NT2/D1 (cell line): ENCODE measurements at regions not wholly inside any gene's neighbourhood (a gene's known extent, or its start where the extent isn't known, plus 50 kb on each side); places are given as distances from the start of the nearest gene placed in this dataset.

ENCODE experiments used
- DNase-seq: peaks from one replicate; pipeline ENCODE4 v3.0.0-alpha.2; 2011; ENCODE audit warnings: low read depth, low spot score
- H3K27me3 ChIP-seq: 2 replicates; pipeline ENCODE4 v1.6.0; 2011; ENCODE audit warnings: mild to moderate bottlenecking; ENCODE audit not compliant: insufficient read length, insufficient read depth
- H3K36me3 ChIP-seq: 2 replicates; pipeline ENCODE4 v1.6.1; 2011; ENCODE audit warnings: mild to moderate bottlenecking, low read length, mixed read lengths; ENCODE audit not compliant: insufficient read depth, insufficient read length
- H3K4me1 ChIP-seq: 2 replicates; pipeline ENCODE4 v1.5.1; 2011; ENCODE audit not compliant: insufficient read depth, insufficient read length
- H3K4me3 ChIP-seq: 2 replicates; pipeline ENCODE4 v1.5.1; 2011; ENCODE audit warnings: low read depth; ENCODE audit not compliant: insufficient read length
- H3K9ac ChIP-seq: 2 replicates; pipeline ENCODE4 v1.6.0; 2011; ENCODE audit warnings: low read depth; ENCODE audit not compliant: insufficient read length
- H3K9me3 ChIP-seq: 2 replicates; pipeline ENCODE4 v1.5.1; 2011; ENCODE audit warnings: mild to moderate bottlenecking, low read length; ENCODE audit not compliant: insufficient read depth
- SUZ12 ChIP-seq: IDR thresholded peaks from 2 replicates; pipeline ENCODE4 v1.6.1; 2011; ENCODE audit not compliant: insufficient read length, insufficient read depth; ENCODE audit errors: extremely low read depth
- YY1 ChIP-seq: IDR thresholded peaks from 2 replicates; pipeline ENCODE4 v1.6.1; 2011; ENCODE audit not compliant: insufficient read length, insufficient read depth
- ZNF274 ChIP-seq: IDR thresholded peaks from 2 replicates; pipeline ENCODE4 v1.6.1; 2011; ENCODE audit warnings: mild to moderate bottlenecking, low read depth, low read length

- no peaks in the 10 kb centered on the region for H3K4me1 ChIP-seq
- H3K9ac ChIP-seq, result no peak overlapping the region
- H3K27me3 ChIP-seq, result no peaks in the 10 kb centered on the region
- H3K4me3 ChIP-seq, result no peak overlapping the region
- H3K36me3 ChIP-seq, result no peaks in the 10 kb centered on the region
- no peak for TF ChIP-seq ZNF274
- no peak for TF ChIP-seq SUZ12
- TF ChIP-seq YY1, result no peak
- no peak for DNase-seq
- no peaks in the 10 kb centered on the region for H3K9me3 ChIP-seq
These were observed 59.0 kb downstream of the FASLG start for GRCh38 chr1:172717722-172718465.

GRCh38 chr1:172719066-172719627, 60.2 kb downstream of the FASLG start:
- no peaks in the 10 kb centered on the region for H3K4me1 ChIP-seq
- H3K9me3 ChIP-seq, result no peaks in the 10 kb centered on the region
- no peaks in the 10 kb centered on the region for H3K36me3 ChIP-seq
- DNase-seq, result no peak
- TF ChIP-seq ZNF274 (no peak), YY1 (no peak), SUZ12 (no peak)
- H3K9ac ChIP-seq, result no peak overlapping the region
- H3K4me3 ChIP-seq, result no peak overlapping the region
- no peaks in the 10 kb centered on the region for H3K27me3 ChIP-seq

- Histone ChIP-seq H3K4me3 (no peak overlapping the region), H3K4me1 (no peaks in the 10 kb centered on the region), H3K27me3 (no peaks in the 10 kb centered on the region), H3K9ac (no peak overlapping the region), H3K9me3 (no peaks in the 10 kb centered on the region), H3K36me3 (no peaks in the 10 kb centered on the region)
- DNase-seq, result peak; percentile 56
- TF ChIP-seq YY1 (no peak), SUZ12 (no peak), ZNF274 (no peak)
These were observed 60.8 kb downstream of the FASLG start for GRCh38 chr1:172719694-172720138.

GRCh38 chr1:172720339-172720738, 61.4 kb downstream of the FASLG start:
- Histone ChIP-seq H3K9ac (no peak overlapping the region), H3K4me3 (no peak overlapping the region), H3K4me1 (no peaks in the 10 kb centered on the region), H3K27me3 (no peaks in the 10 kb centered on the region), H3K9me3 (no peaks in the 10 kb centered on the region), H3K36me3 (no peaks in the 10 kb centered on the region)
- peak; percentile 25 for DNase-seq
- TF ChIP-seq ZNF274 (no peak), YY1 (no peak), SUZ12 (no peak)

DNA sequence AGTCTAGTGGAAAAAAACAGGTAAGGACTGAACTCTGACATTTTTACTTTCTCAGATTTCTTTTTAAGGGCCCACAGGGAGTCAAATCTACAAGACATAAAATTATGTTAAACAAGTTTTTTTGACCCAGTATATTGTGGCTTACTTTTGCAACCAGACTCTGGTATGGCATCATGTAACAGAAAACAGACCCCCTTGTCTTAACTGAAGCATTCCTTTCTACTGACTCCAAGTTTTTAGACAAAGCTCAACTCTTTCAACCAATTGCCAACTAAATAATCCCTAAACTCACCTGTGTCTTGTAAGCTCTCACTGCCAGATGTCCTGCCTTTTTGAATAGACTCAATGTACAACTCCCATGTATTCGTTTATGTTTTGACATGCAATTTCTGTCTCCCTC, 64.3 kb downstream of the FASLG start:
- Histone ChIP-seq H3K36me3 (no peaks in the 10 kb centered on the region), H3K4me3 (no peak overlapping the region), H3K9ac (no peak overlapping the region), H3K4me1 (no peaks in the 10 kb centered on the region), H3K27me3 (no peaks in the 10 kb centered on the region), H3K9me3 (peaks cover 10% of the 10 kb centered on the region)
- TF ChIP-seq ZNF274 (no peak), SUZ12 (no peak), YY1 (no peak)
- no peak for DNase-seq

DNA sequence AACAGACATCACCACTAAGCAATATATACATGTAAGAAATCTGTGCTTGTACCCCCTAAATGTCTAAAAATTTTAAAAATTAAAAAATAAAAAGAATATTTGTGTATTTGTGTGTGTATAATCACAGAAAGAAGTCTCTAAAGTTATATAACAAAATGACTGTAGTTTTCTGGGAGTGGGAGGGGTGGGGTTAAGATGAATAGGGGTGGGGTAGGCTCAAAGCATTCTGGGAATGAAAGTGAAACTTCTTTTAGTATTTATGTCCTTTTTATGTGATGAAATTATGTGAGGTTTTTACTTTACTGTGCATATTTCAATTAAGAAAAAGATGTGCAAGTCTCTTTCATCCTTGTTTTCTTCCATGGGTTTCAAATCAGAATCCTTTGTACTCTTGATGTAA, 65.3 kb downstream of the FASLG start:
- Histone ChIP-seq H3K4me1 (no peaks in the 10 kb centered on the region), H3K9me3 (peaks cover 20% of the 10 kb centered on the region), H3K4me3 (no peak overlapping the region), H3K36me3 (no peaks in the 10 kb centered on the region), H3K9ac (no peak overlapping the region), H3K27me3 (no peaks in the 10 kb centered on the region)
- TF ChIP-seq SUZ12 (no peak), ZNF274 (no peak)
- DNase-seq, result no peak

- Histone ChIP-seq H3K9me3 (peaks cover 24% of the 10 kb centered on the region), H3K4me3 (no peak overlapping the region), H3K36me3 (no peaks in the 10 kb centered on the region), H3K9ac (no peak overlapping the region), H3K27me3 (no peaks in the 10 kb centered on the region), H3K4me1 (no peaks in the 10 kb centered on the region)
- TF ChIP-seq SUZ12 (no peak), YY1 (no peak), ZNF274 (no peak)
- DNase-seq, result no peak
These were observed 66.1 kb downstream of the FASLG start for GRCh38 chr1:172724765-172725613.
